MCF 10A (cell line): ENCODE measurements at regions not wholly inside any gene's neighbourhood (a gene's known extent, or its start where the extent isn't known, plus 50 kb on each side); places are given as distances from the start of the nearest gene placed in this dataset.
A peak's percentile ranks its signal among the peaks of the same experiment; 100 is the strongest.

Source experiments
- BruUV-seq: library from RNA; stranded (reverse); fragments of 400-500 nt; replicated peaks from 2 replicates; lab custom pipeline; 2021; lab: Mats Ljungman, UMichigan
- CTCF ChIA-PET: fragments of 300-600 bp; sonication (Branson Sonifier 250); formaldehyde crosslinking; extraction: SDS; loops from one replicate; lab custom pipeline; 2021; ENCODE audit warnings: antibody characterized with exemption, inconsistent platforms; lab: Yijun Ruan, JAX
- POLR2A ChIA-PET: fragments of 300-600, 350-650 bp; sonication (Branson Sonifier 250); formaldehyde crosslinking; extraction: SDS; loops from one replicate; lab custom pipeline; 2020; ENCODE audit warnings: antibody characterized with exemption, inconsistent platforms; lab: Yijun Ruan, JAX
- DNase-seq: peaks from one replicate; pipeline ENCODE4 v3.0.0-alpha.2; 2018; ENCODE audit not compliant: unreplicated experiment
- H3K27ac Mint-ChIP-seq: one replicate; pipeline ENCODE4 v1.8.0; 2022; ENCODE audit warnings: mild to moderate bottlenecking, low read depth, mixed read lengths; ENCODE audit not compliant: unreplicated experiment
- H3K27me3 Mint-ChIP-seq: one replicate; pipeline ENCODE4 v1.8.0; 2022; ENCODE audit warnings: mixed read lengths; ENCODE audit not compliant: insufficient read depth, unreplicated experiment
- H3K36me3 Mint-ChIP-seq: one replicate; pipeline ENCODE4 v1.8.0; 2022; ENCODE audit warnings: mild to moderate bottlenecking, moderate library complexity, mixed read lengths; ENCODE audit not compliant: insufficient read depth, unreplicated experiment
- H3K4me1 Mint-ChIP-seq: one replicate; pipeline ENCODE4 v1.8.0; 2022; ENCODE audit warnings: mixed read lengths; ENCODE audit not compliant: insufficient read depth, unreplicated experiment
- H3K4me3 Mint-ChIP-seq: one replicate; pipeline ENCODE4 v1.8.0; 2022; ENCODE audit warnings: mild to moderate bottlenecking, moderate library complexity, mixed read lengths; ENCODE audit not compliant: unreplicated experiment
- H3K9me3 Mint-ChIP-seq: one replicate; pipeline ENCODE4 v1.8.0; 2022; ENCODE audit warnings: mixed read lengths; ENCODE audit not compliant: unreplicated experiment
- intact Hi-C: fragments of 100-400 bp; cut with micrococcal nuclease; formaldehyde crosslinking; loops from 2 replicates; pipeline ENCODE4 v1.14.1; 2022
- TF ChIP-seq, protein P1 (sequence below): fragments of 200-600 bp; IDR thresholded peaks from one replicate; pipeline ENCODE4 v1.8.0; 2022; ENCODE audit warnings: antibody characterized with exemption, mild to moderate bottlenecking; ENCODE audit not compliant: unreplicated experiment

- POLR2A ChIA-PET = no interaction called here
- BruUV-seq = no TSS peak
- no peaks in the 10 kb centered on the region for H3K4me1 Mint-ChIP-seq
Measured at GRCh38 chr1:181911715-181912114, 149.8 kb downstream of the ZNF648 start.

GRCh38 chr1:181910905-181911304 lies 150.6 kb downstream of the ZNF648 start:
- ChIA-PET POLR2A (no interaction called here), CTCF (no interaction called here)
- Mint-ChIP-seq H3K27ac (no peak overlapping the region), H3K27me3 (peaks cover 27% of the 10 kb centered on the region), H3K4me1 (no peaks in the 10 kb centered on the region), H3K9me3 (no peaks in the 10 kb centered on the region), H3K36me3 (no peaks in the 10 kb centered on the region), H3K4me3 (no peak overlapping the region)
- DNase-seq = peak; percentile 27
- intact Hi-C loops = no loop called here
- TF ChIP-seq, protein P1, sequence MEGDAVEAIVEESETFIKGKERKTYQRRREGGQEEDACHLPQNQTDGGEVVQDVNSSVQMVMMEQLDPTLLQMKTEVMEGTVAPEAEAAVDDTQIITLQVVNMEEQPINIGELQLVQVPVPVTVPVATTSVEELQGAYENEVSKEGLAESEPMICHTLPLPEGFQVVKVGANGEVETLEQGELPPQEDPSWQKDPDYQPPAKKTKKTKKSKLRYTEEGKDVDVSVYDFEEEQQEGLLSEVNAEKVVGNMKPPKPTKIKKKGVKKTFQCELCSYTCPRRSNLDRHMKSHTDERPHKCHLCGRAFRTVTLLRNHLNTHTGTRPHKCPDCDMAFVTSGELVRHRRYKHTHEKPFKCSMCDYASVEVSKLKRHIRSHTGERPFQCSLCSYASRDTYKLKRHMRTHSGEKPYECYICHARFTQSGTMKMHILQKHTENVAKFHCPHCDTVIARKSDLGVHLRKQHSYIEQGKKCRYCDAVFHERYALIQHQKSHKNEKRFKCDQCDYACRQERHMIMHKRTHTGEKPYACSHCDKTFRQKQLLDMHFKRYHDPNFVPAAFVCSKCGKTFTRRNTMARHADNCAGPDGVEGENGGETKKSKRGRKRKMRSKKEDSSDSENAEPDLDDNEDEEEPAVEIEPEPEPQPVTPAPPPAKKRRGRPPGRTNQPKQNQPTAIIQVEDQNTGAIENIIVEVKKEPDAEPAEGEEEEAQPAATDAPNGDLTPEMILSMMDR = no peak
- BruUV-seq = no TSS peak

More at GRCh38 chr1:181911715-181912114, 149.8 kb downstream of the ZNF648 start:
- Mint-ChIP-seq H3K36me3 (no peaks in the 10 kb centered on the region), H3K27me3 (peaks cover 24% of the 10 kb centered on the region), H3K27ac (no peak overlapping the region), H3K9me3 (no peaks in the 10 kb centered on the region), H3K4me3 (no peak overlapping the region)
- peak; percentile 16 for DNase-seq
- intact Hi-C loops = no loop called here
- TF ChIP-seq, protein P1 = no peak
- CTCF ChIA-PET = interaction anchor here (1.3 kb wide), 1 partner anchor 24 kb away, joined by 5 read pairs; no protein-coding TSS in a partner anchor

GRCh38 chr1:181909010-181909409 lies 152.5 kb downstream of the ZNF648 start:
- no peak for DNase-seq
- Mint-ChIP-seq H3K27me3 (peaks cover 46% of the 10 kb centered on the region), H3K4me3 (no peak overlapping the region), H3K36me3 (no peaks in the 10 kb centered on the region), H3K27ac (no peak overlapping the region), H3K9me3 (no peaks in the 10 kb centered on the region), H3K4me1 (no peaks in the 10 kb centered on the region)
- TF ChIP-seq, protein P1 = no peak
- POLR2A ChIA-PET = no interaction called here
- CTCF ChIA-PET = interaction anchor here (0.7 to 1.8 kb wide), 6 partner anchors 8 to 1740 kb away, joined by 3 to 7 read pairs (median 3); no protein-coding TSS in a partner anchor
- intact Hi-C loops = no loop called here
- BruUV-seq = no TSS peak

- no peaks in the 10 kb centered on the region for H3K36me3 Mint-ChIP-seq
- no peak overlapping the region for H3K4me3 Mint-ChIP-seq
- peaks cover 59% of the 10 kb centered on the region for H3K27me3 Mint-ChIP-seq
- H3K9me3 Mint-ChIP-seq = no peaks in the 10 kb centered on the region
- DNase-seq = no peak
- no TSS peak for BruUV-seq
- H3K27ac Mint-ChIP-seq = no peak overlapping the region
- TF ChIP-seq, protein P1 = no peak
- intact Hi-C loops = no loop called here
- POLR2A ChIA-PET = no interaction called here
- CTCF ChIA-PET = interaction anchor here (1.0 to 1.1 kb wide), 2 partner anchors 73 to 428 kb away, joined by 3 to 4 read pairs; no protein-coding TSS in a partner anchor
- no peaks in the 10 kb centered on the region for H3K4me1 Mint-ChIP-seq
Measured at GRCh38 chr1:181906631-181907030, 154.9 kb downstream of the ZNF648 start.
